H1 (cell line): ENCODE measurements at regions not wholly inside any gene's neighbourhood (a gene's known extent, or its start where the extent isn't known, plus 50 kb on each side); places are given as distances from the start of the nearest gene placed in this dataset.

Experiments used
- CTCF ChIA-PET: fragments of 300-600 bp; sonication (Branson Sonifier 250); formaldehyde crosslinking; loops from one replicate; lab custom pipeline; 2021; ENCODE audit not compliant: partially characterized antibody; lab: Charles Lee
- POLR2A ChIA-PET: fragments of 300-600 bp; sonication (Branson Sonifier 250); formaldehyde crosslinking; loops from one replicate; lab custom pipeline; 2021; ENCODE audit warnings: inconsistent platforms; ENCODE audit not compliant: partially characterized antibody; lab: Charles Lee
- DNase-seq, 2 experiments: peaks; one replicate each; pipeline versions ENCODE4 v3.0.0 to v3.0.0-alpha.2; 2010 to 2022; ENCODE audit warnings: low spot score in 2 of 2, low read depth in 1 of 2, mixed read lengths in 1 of 2
- FAIRE-seq: peaks from 2 replicates; lab custom pipeline; 2011; peaks lifted over from hg19 to GRCh38; lab: Jason Lieb, UNC
- H2AFZ ChIP-seq: 2 replicates; pipeline ENCODE4 v1.8.1; 2012; ENCODE audit warnings: low read length, inconsistent platforms
- H2AK5ac ChIP-seq: 2 replicates; pipeline ENCODE4 v1.6.1; 2013; ENCODE audit warnings: low read depth, low read length
- H2BK120ac ChIP-seq: replicated peaks from 2 replicates; pipeline ENCODE3; 2013; ENCODE audit warnings: low read depth, low read length, inconsistent platforms
- H2BK12ac ChIP-seq: 2 replicates; pipeline ENCODE4 v1.6.1; 2013; ENCODE audit warnings: low read depth, low read length
- H2BK15ac ChIP-seq: 2 replicates; pipeline ENCODE4 v1.6.1; 2013; ENCODE audit warnings: low read length
- H2BK20ac ChIP-seq: 2 replicates; pipeline ENCODE4 v1.6.1; 2013; ENCODE audit warnings: low read length
- H2BK5ac ChIP-seq: 2 replicates; pipeline ENCODE4 v1.6.1; 2013; ENCODE audit warnings: low read depth, low read length
- H3K14ac ChIP-seq: 2 replicates; pipeline ENCODE4 v1.6.1; 2013; ENCODE audit warnings: inconsistent platforms; ENCODE audit not compliant: insufficient read length
- H3K18ac ChIP-seq: 2 replicates; pipeline ENCODE4 v1.6.1; 2013; ENCODE audit warnings: low read length; ENCODE audit errors: extremely low read depth
- H3K23ac ChIP-seq: 2 replicates; pipeline ENCODE4 v1.6.1; 2013; ENCODE audit warnings: inconsistent platforms; ENCODE audit not compliant: insufficient read length
- H3K23me2 ChIP-seq: 2 replicates; pipeline ENCODE4 v1.6.1; 2013; ENCODE audit warnings: low read depth, low read length
- H3K27ac ChIP-seq: 2 replicates; pipeline ENCODE4 v1.6.1; 2011; ENCODE audit warnings: low read depth, low read length, inconsistent platforms
- H3K27me3 ChIP-seq, 4 experiments: replicated peaks in 1 of 4; 1 replicate in 1 of 4; 2 replicates in 3 of 4; pipeline versions ENCODE4 v1.6.1 to v1.8.1; 2011 to 2013; ENCODE audit warnings: low read length in 3 of 4, mild to moderate bottlenecking in 3 of 4, inconsistent platforms in 2 of 4, mixed read lengths in 2 of 4, moderate library complexity in 1 of 4; ENCODE audit not compliant: control insufficient read depth in 3 of 4, insufficient read depth in 3 of 4; ENCODE audit errors: extremely low read depth in 1 of 4
- H3K36me3 ChIP-seq, 4 experiments: 2 replicates each; pipeline versions ENCODE4 v1.6.1 to v1.8.1; 2011 to 2013; ENCODE audit warnings: mild to moderate bottlenecking in 4 of 4, low read length in 3 of 4, moderate library complexity in 2 of 4, control low read depth in 1 of 4, inconsistent platforms in 1 of 4; ENCODE audit not compliant: insufficient read depth in 4 of 4, control insufficient read depth in 2 of 4
- H3K4ac ChIP-seq: replicated peaks from 2 replicates; pipeline ENCODE3; 2013; ENCODE audit warnings: low read length, low read depth, mixed read lengths, inconsistent platforms; ENCODE audit not compliant: insufficient read length
- H3K4me1 ChIP-seq, 4 experiments: replicated peaks in 1 of 4; 1 replicate in 1 of 4; 2 replicates in 3 of 4; pipeline versions ENCODE4 v1.6.1 to v1.8.1; 2011 to 2013; ENCODE audit warnings: low read length in 3 of 4, inconsistent platforms in 2 of 4, mixed read lengths in 1 of 4; ENCODE audit not compliant: insufficient read depth in 4 of 4, control insufficient read depth in 3 of 4
- H3K4me2 ChIP-seq, 2 experiments: 2 replicates each; pipeline versions ENCODE4 v1.6.1 to v1.8.1; 2011 to 2013; ENCODE audit warnings: low read depth in 2 of 2, low read length in 2 of 2, control low read depth in 1 of 2, inconsistent platforms in 1 of 2, mild to moderate bottlenecking in 1 of 2; ENCODE audit not compliant: insufficient read depth in 1 of 2
- H3K4me3 ChIP-seq, 4 experiments: fragments of 200-600, 300-600 bp in 1 of 4; sonication (generic), shearing (Covaris generic), sonication (Bioruptor Twin) in 1 of 4; 2 replicates each; pipeline versions ENCODE4 v1.5.1 to v1.8.1; 2011 to 2016; ENCODE audit warnings: low read length in 4 of 4, low read depth in 3 of 4, control low read depth in 2 of 4, inconsistent platforms in 2 of 4, mild to moderate bottlenecking in 2 of 4, mixed read lengths in 1 of 4, moderate library complexity in 1 of 4; ENCODE audit not compliant: insufficient read depth in 2 of 4; ENCODE audit errors: extremely low read depth in 1 of 4
- H3K56ac ChIP-seq: replicated peaks from 2 replicates; pipeline ENCODE3; 2013; ENCODE audit warnings: low read depth, mild to moderate bottlenecking, mixed read lengths, low read length, inconsistent platforms; ENCODE audit not compliant: insufficient read length
- H3K79me1 ChIP-seq: 2 replicates; pipeline ENCODE4 v1.6.1; 2013; ENCODE audit warnings: low read depth, low read length, control low read depth
- H3K79me2 ChIP-seq, 2 experiments: 2 replicates each; pipeline versions ENCODE4 v1.6.1 to v1.8.1; 2012 to 2013; ENCODE audit warnings: low read length in 2 of 2, mild to moderate bottlenecking in 2 of 2, inconsistent platforms in 1 of 2; ENCODE audit not compliant: insufficient read depth in 2 of 2, control insufficient read depth in 1 of 2
- H3K9ac ChIP-seq, 4 experiments: replicated peaks in 1 of 4; 1 replicate in 1 of 4; 2 replicates in 3 of 4; pipeline versions ENCODE4 v1.6.1 to v1.8.1; 2011 to 2013; ENCODE audit warnings: low read depth in 3 of 4, low read length in 3 of 4, control low read depth in 2 of 4, mild to moderate bottlenecking in 2 of 4, moderate library complexity in 2 of 4, inconsistent platforms in 1 of 4; ENCODE audit errors: extremely low read depth in 1 of 4
- H3K9me3 ChIP-seq, 2 experiments: 2 replicates each; pipeline versions ENCODE4 v1.6.1 to v1.8.1; 2012 to 2013; ENCODE audit warnings: mild to moderate bottlenecking in 2 of 2, moderate library complexity in 2 of 2, control low read depth in 1 of 2, inconsistent platforms in 1 of 2, low read depth in 1 of 2, low read length in 1 of 2, mixed read lengths in 1 of 2; ENCODE audit not compliant: insufficient read depth in 2 of 2
- H4K20me1 ChIP-seq, 2 experiments: replicated peaks in 1 of 2; 2 replicates each; pipeline versions ENCODE3 to v1.8.1; 2011 to 2013; ENCODE audit warnings: inconsistent platforms in 2 of 2, low read length in 2 of 2, mild to moderate bottlenecking in 1 of 2; ENCODE audit not compliant: insufficient read depth in 2 of 2, control insufficient read depth in 1 of 2
- H4K5ac ChIP-seq: 2 replicates; pipeline ENCODE4 v1.6.1; 2013; ENCODE audit warnings: low read length, low read depth, mixed read lengths, inconsistent platforms; ENCODE audit not compliant: insufficient read length
- H4K8ac ChIP-seq: 2 replicates; pipeline ENCODE4 v1.8.0; 2013; ENCODE audit warnings: mild to moderate bottlenecking, moderate library complexity, low read length, inconsistent platforms; ENCODE audit not compliant: insufficient read depth; ENCODE audit errors: extremely low read depth
- H4K91ac ChIP-seq: replicated peaks from 2 replicates; pipeline ENCODE3; 2013; ENCODE audit warnings: low read length, mixed read lengths, inconsistent platforms; ENCODE audit not compliant: insufficient read length
- CREB1 ChIP-seq: IDR thresholded peaks from 2 replicates; pipeline ENCODE4 v1.6.1; 2012; ENCODE audit warnings: inconsistent platforms
- JUN ChIP-seq: IDR thresholded peaks from 2 replicates; pipeline ENCODE4 v1.6.1; 2011; ENCODE audit warnings: low read depth, mild to moderate bottlenecking, improper control_type of control experiment, low read length
- KDM5A ChIP-seq: fragments of 200-600 bp; IDR thresholded peaks from 2 replicates; pipeline ENCODE4 v1.7.1; 2012; ENCODE audit warnings: mild to moderate bottlenecking, low read length, inconsistent platforms, mixed read lengths
- RBBP5 ChIP-seq: IDR thresholded peaks from 2 replicates; pipeline ENCODE4 v1.7.1; 2012; ENCODE audit warnings: low read depth, mild to moderate bottlenecking, inconsistent platforms, low read length, moderate library complexity, borderline replicate concordance
- RFX5 ChIP-seq: IDR thresholded peaks from 2 replicates; pipeline ENCODE4 v1.6.1; 2011; ENCODE audit warnings: low read depth, low read length, improper control_type of control experiment, borderline replicate concordance
- RXRA ChIP-seq: IDR thresholded peaks from 2 replicates; pipeline ENCODE4 v1.6.1; 2011; ENCODE audit warnings: low read depth, mild to moderate bottlenecking, low read length, moderate library complexity; ENCODE audit not compliant: insufficient read depth
- SIX5 ChIP-seq: IDR thresholded peaks from 2 replicates; pipeline ENCODE4 v1.6.1; 2011; ENCODE audit warnings: mild to moderate bottlenecking, low read depth, low read length
- SP2 ChIP-seq: IDR thresholded peaks from 2 replicates; pipeline ENCODE4 v1.6.1; 2012; ENCODE audit warnings: mild to moderate bottlenecking, low read length, inconsistent platforms
- SP4 ChIP-seq: IDR thresholded peaks from 2 replicates; pipeline ENCODE4 v1.6.1; 2012; ENCODE audit warnings: low read length, inconsistent platforms
- TEAD4 ChIP-seq: IDR thresholded peaks from 2 replicates; pipeline ENCODE4 v1.6.1; 2012; ENCODE audit warnings: low read depth, low read length, inconsistent platforms, mixed read lengths
- TF ChIP-seq, protein P1 (sequence below): IDR thresholded peaks from 2 replicates; pipeline ENCODE4 v1.6.1; 2012; ENCODE audit warnings: inconsistent platforms

DNA sequence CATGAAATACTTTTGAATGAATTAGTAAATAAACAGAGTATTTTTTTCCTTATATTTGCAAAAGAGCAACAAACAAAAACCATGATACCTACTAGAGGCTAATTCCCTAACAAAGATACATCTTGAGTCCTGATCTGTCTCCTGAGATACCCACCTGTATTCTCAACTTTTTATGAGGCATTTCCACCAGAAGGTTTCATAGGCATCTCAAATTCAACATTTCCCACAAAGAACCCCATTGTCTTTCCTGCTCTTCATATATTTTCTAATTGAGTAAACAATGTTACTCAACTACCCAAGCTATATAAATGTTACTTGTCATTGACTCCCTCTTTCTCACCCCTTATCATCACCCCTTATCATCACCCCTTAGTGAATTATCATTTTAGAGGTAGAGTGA, 119.4 kb upstream of the RAI14 start:
- Histone ChIP-seq H3K23ac (no peak overlapping the region), H2AFZ (no peak overlapping the region), H3K23me2 (no peaks in the 10 kb centered on the region; the same call in 1 of the 2 replicates), H3K4me2 (no peak overlapping the region), H3K79me1 (no peaks in the 10 kb centered on the region), H3K9ac (no peak overlapping the region), H3K27ac (no peak overlapping the region), H2BK20ac (no peak overlapping the region), H3K36me3 (no peaks in the 10 kb centered on the region), H4K20me1 (no peaks in the 10 kb centered on the region), H3K14ac (no peak overlapping the region), H3K18ac (no peak overlapping the region), H3K4me1 (peaks cover 0 to 13% (median 5%) of the 10 kb centered on the region in 4 experiments; a peak in 4 of 7 replicates), H3K9me3 (no peaks in the 10 kb centered on the region), H3K56ac (no peak overlapping the region), H3K4me3 (no peak overlapping the region), H3K27me3 (no peaks in the 10 kb centered on the region), H4K91ac (no peak overlapping the region), H3K79me2 (no peaks in the 10 kb centered on the region), H2BK12ac (no peak overlapping the region), H2AK5ac (no peak overlapping the region), H2BK5ac (no peak overlapping the region), H2BK15ac (no peak overlapping the region), H2BK120ac (no peak overlapping the region), H3K4ac (no peak overlapping the region), H4K8ac (no peak overlapping the region), H4K5ac (no peak overlapping the region)
- POLR2A ChIA-PET, result no interaction called here
- FAIRE-seq (no peak), DNase-seq (no peak)
- CTCF ChIA-PET, result interaction anchor here (0.6 to 4.0 kb wide), 8 partner anchors 8 to 62 kb away, joined by 3 to 31 read pairs (median 6); no protein-coding TSS in a partner anchor
- TF ChIP-seq SP2, result no peak
- no peak for TF ChIP-seq CREB1
- no peak for TF ChIP-seq KDM5A
- TF ChIP-seq SP4, result no peak
- no peak for TF ChIP-seq JUN
- TF ChIP-seq RXRA, result no peak
- no peak for TF ChIP-seq TEAD4
- no peak for TF ChIP-seq SIX5
- no peak for TF ChIP-seq RBBP5
- TF ChIP-seq RFX5, result no peak
- TF ChIP-seq, protein P1, sequence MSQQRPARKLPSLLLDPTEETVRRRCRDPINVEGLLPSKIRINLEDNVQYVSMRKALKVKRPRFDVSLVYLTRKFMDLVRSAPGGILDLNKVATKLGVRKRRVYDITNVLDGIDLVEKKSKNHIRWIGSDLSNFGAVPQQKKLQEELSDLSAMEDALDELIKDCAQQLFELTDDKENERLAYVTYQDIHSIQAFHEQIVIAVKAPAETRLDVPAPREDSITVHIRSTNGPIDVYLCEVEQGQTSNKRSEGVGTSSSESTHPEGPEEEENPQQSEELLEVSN, result no peak
